HEK293T (cell line): ENCODE measurements at regions not wholly inside any gene's neighbourhood (a gene's known extent, or its start where the extent isn't known, plus 50 kb on each side); places are given as distances from the start of the nearest gene placed in this dataset.
"Not testable (repeated sequence)": the region's sequence is repeated elsewhere in the genome, so short reads cannot be mapped to it uniquely, and the experiment has no call there.

ENCODE experiments used
- CTCF ChIA-PET: fragments of 350-600 bp; formaldehyde crosslinking; extraction: SDS; loops from one replicate; lab custom pipeline; 2021; ENCODE audit warnings: antibody characterized with exemption, inconsistent platforms; lab: Yijun Ruan, JAX
- POLR2A ChIA-PET: fragments of 350-600 bp; formaldehyde crosslinking; extraction: SDS; loops from one replicate; lab custom pipeline; 2020; ENCODE audit warnings: antibody characterized with exemption, inconsistent platforms; lab: Yijun Ruan, JAX
- DNase-seq: peaks from one replicate; pipeline ENCODE4 v3.0.0; 2012; ENCODE audit warnings: mixed read lengths; ENCODE audit errors: extremely low spot score
- ARNT ChIP-seq: fragments of 450-650 bp; IDR thresholded peaks from 2 replicates; pipeline ENCODE4 v1.6.1; 2017; ENCODE audit warnings: mild to moderate bottlenecking
- BHLHE40 ChIP-seq: fragments of 450-650 bp; IDR thresholded peaks from 2 replicates; pipeline ENCODE4 v1.6.1; 2016; ENCODE audit warnings: mild to moderate bottlenecking, moderate library complexity, borderline replicate concordance
- CTBP1 ChIP-seq: fragments of 450-650 bp; IDR thresholded peaks from 2 replicates; pipeline ENCODE4 v1.6.1; 2016; ENCODE audit warnings: borderline replicate concordance
- ELF4 ChIP-seq: fragments of 450-650 bp; IDR thresholded peaks from 2 replicates; pipeline ENCODE4 v1.6.1; 2017; ENCODE audit warnings: antibody characterized with exemption
- FOXA1 ChIP-seq: fragments of 450-650 bp; IDR thresholded peaks from 2 replicates; pipeline ENCODE4 v1.6.1; 2016; ENCODE audit warnings: mild to moderate bottlenecking
- FOXK2 ChIP-seq: fragments of 450-650 bp; IDR thresholded peaks from 2 replicates; pipeline ENCODE4 v1.6.1; 2016; ENCODE audit warnings: mild to moderate bottlenecking
- FOXM1 ChIP-seq: fragments of 450-650 bp; IDR thresholded peaks from 2 replicates; pipeline ENCODE4 v1.6.1; 2017; ENCODE audit warnings: mild to moderate bottlenecking, borderline replicate concordance
- HDGF ChIP-seq: fragments of 450-650 bp; IDR thresholded peaks from 2 replicates; pipeline ENCODE4 v1.6.1; 2017; ENCODE audit warnings: antibody characterized with exemption, borderline replicate concordance
- L3MBTL2 ChIP-seq: fragments of 450-650 bp; conservative IDR thresholded peaks from 2 replicates; pipeline ENCODE4 v1.6.1; 2016; ENCODE audit warnings: mild to moderate bottlenecking
- LEF1 ChIP-seq: fragments of 450-650 bp; IDR thresholded peaks from 2 replicates; pipeline ENCODE4 v1.6.1; 2017; ENCODE audit warnings: mild to moderate bottlenecking, borderline replicate concordance
- NFRKB ChIP-seq: fragments of 450-650 bp; IDR thresholded peaks from 2 replicates; pipeline ENCODE4 v1.6.1; 2016; ENCODE audit warnings: mild to moderate bottlenecking, moderate library complexity
- SP1 ChIP-seq: fragments of 450-650 bp; IDR thresholded peaks from 2 replicates; pipeline ENCODE4 v1.6.1; 2017
- SUZ12 ChIP-seq: fragments of 450-650 bp; IDR thresholded peaks from 2 replicates; pipeline ENCODE4 v1.6.1; 2016; ENCODE audit warnings: mild to moderate bottlenecking
- TARDBP ChIP-seq: fragments of 450-650 bp; IDR thresholded peaks from 2 replicates; pipeline ENCODE4 v1.6.1; 2016
- ZNF384 ChIP-seq: fragments of 450-650 bp; IDR thresholded peaks from 2 replicates; pipeline ENCODE4 v1.6.1; 2016
- TF ChIP-seq, protein P1 (sequence below): fragments of 450-650 bp; IDR thresholded peaks from 2 replicates; pipeline ENCODE4 v1.6.1; 2016

DNA sequence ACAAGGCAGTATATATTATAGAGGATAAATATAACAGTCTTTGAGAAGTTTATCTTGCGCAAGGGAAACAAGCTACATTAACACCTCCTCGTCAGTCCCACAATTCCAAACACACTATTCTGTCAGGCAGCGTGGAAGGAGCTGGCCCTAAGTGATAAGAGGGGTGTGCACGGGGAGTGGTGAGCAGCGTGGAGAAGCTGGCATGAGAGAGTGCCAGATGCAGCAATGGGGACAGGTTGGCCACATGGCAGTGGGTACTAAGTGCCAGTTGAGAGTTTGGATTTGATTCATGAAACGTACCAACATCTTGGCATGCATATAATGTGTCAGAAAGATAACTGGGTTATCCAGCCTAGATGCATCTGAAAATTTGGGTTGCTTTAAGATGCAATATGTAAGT, 460.2 kb downstream of the ICE1 start:
- DNase-seq: no peak
- ChIA-PET POLR2A (no interaction called here), CTCF (no interaction called here)
- TF ChIP-seq FOXK2 (no peak), NFRKB (no peak), CTBP1 (no peak), SP1 (no peak), TARDBP (no peak), HDGF (no peak), LEF1 (no peak), FOXM1 (no peak), BHLHE40 (no peak), ELF4 (no peak), L3MBTL2 (no peak), SUZ12 (no peak), ZNF384 (no peak), FOXA1 (no peak), ARNT (no peak)
- TF ChIP-seq, protein P1, sequence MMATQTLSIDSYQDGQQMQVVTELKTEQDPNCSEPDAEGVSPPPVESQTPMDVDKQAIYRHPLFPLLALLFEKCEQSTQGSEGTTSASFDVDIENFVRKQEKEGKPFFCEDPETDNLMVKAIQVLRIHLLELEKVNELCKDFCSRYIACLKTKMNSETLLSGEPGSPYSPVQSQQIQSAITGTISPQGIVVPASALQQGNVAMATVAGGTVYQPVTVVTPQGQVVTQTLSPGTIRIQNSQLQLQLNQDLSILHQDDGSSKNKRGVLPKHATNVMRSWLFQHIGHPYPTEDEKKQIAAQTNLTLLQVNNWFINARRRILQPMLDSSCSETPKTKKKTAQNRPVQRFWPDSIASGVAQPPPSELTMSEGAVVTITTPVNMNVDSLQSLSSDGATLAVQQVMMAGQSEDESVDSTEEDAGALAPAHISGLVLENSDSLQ: no peak

DNA sequence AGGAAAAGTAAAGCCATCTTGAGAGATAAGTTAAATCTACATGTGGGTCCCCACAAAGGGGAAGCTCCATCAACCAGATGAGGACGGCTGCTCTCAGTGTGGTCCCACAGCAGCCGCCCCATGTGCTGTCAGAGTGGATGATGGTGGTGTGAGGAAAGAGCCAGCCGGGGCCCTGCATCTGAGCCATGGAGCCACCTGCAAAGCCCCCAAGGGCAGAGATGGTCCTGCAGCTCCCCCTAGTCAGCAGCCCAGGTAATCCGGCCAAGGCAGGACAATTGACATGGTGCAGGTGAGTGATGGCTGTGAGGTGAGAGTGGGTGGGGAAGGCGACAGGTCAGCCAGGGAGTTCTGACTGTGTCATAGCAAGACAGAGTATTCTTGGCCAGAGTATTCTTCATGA, 458.8 kb downstream of the ICE1 start:
- CTCF ChIA-PET: no interaction called here

DNA sequence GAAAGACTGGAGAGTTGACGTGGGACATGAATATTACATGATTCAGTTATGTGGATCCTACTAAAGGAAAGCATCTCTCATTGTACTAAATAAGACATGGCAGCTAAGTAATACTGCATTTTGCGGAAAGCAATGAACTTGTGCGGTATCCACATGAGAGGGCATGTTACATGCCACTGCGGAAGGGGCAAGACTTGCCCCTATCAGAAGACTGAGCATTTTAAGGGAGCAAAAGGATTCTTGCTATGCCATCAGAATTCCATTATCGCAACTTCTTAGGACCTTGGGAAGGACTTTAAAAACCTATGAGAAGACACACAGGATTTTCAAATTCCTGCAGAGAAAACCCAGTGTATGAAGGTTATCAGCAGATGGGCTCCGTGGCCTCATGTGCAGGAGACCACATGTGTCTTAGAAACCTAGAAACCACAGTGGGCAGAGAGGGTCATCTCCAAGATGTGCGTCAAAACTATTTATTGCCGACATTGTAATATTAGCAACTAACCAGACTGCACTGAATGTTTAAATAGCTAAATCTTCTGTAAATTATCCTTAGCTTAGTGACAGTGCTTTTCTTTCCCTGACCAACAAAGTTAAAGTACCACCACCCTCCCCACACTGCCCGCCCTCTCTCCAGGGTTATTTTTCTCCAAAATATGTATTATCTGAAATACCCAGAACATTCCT, 457.7 kb downstream of the ICE1 start:
- ChIA-PET POLR2A (no interaction called here), CTCF (no interaction called here)
- DNase-seq: no peak
- TF ChIP-seq FOXA1 (no peak), SP1 (no peak), CTBP1 (no peak), L3MBTL2 (no peak), FOXK2 (no peak)
- TF ChIP-seq, protein P1: no peak

More for the DNA sequence above, 458.8 kb downstream of the ICE1 start:
- POLR2A ChIA-PET: no interaction called here
- no peak for DNase-seq
- TF ChIP-seq FOXK2 (no peak), NFRKB (no peak), L3MBTL2 (no peak), ELF4 (no peak), LEF1 (no peak), CTBP1 (no peak), HDGF (no peak), FOXA1 (no peak), SUZ12 (no peak), TARDBP (no peak), BHLHE40 (no peak), SP1 (no peak)
- TF ChIP-seq, protein P1: no peak

DNA sequence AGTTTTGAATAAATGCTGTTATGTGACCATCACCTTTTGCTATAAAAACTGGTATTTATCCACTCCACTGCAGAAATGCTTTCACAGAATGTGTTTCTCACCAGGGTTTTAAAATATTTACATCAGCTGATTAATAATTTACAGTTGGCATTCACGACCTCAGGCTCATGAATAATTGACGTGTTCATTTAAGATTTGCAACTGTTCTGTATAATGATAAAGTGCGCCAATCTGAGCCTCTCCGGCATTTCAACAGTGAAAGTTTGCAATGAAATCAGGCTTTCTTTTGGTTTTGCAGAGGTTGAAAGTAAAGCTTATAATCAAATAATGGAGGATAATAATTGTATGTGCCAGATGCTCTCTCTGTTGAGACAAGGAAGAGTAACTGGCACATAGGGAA, 434.9 kb downstream of the ICE1 start:
- TF ChIP-seq CTBP1 (no peak), LEF1 (no peak), HDGF (no peak), ZNF384 (no peak), SP1 (no peak), ARNT (no peak), L3MBTL2 (no peak), BHLHE40 (no peak), TARDBP (no peak), SUZ12 (no peak), NFRKB (no peak), FOXK2 (no peak), ELF4 (no peak), FOXM1 (no peak), FOXA1 (no peak)
- TF ChIP-seq, protein P1: no peak
- ChIA-PET POLR2A (no interaction called here), CTCF (no interaction called here)
- no peak for DNase-seq

DNA sequence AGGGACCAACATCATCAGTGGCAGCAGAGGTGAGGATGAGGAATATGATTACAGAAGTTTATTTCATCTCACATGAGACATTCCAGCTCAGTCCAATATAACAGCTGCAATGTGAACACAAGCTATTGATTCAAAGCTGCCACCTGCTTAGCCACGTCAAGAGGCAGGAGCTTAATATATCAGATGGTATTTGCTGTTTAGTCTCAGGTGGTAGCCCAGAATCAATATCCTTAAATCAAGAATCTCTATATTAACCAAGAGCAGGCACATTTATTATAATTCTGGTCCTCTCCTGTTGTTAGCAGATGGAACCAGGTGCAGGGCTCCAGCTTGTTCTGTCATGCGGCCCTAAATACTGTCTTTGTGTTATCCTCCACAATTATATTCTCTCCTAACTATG, 431.6 kb downstream of the ICE1 start:
- ChIA-PET POLR2A (no interaction called here), CTCF (interaction anchor here (1.2 kb wide), 1 partner anchor 357 kb away, joined by 3 read pairs; no protein-coding TSS in a partner anchor)
- no peak for DNase-seq
- TF ChIP-seq CTBP1: no peak
- TF ChIP-seq ARNT: no peak
- TF ChIP-seq SP1: no peak
- TF ChIP-seq TARDBP: no peak
- TF ChIP-seq FOXM1: no peak
- TF ChIP-seq LEF1: no peak
- no peak for TF ChIP-seq ELF4
- no peak for TF ChIP-seq ZNF384
- TF ChIP-seq HDGF: no peak
- TF ChIP-seq SUZ12: no peak

DNA sequence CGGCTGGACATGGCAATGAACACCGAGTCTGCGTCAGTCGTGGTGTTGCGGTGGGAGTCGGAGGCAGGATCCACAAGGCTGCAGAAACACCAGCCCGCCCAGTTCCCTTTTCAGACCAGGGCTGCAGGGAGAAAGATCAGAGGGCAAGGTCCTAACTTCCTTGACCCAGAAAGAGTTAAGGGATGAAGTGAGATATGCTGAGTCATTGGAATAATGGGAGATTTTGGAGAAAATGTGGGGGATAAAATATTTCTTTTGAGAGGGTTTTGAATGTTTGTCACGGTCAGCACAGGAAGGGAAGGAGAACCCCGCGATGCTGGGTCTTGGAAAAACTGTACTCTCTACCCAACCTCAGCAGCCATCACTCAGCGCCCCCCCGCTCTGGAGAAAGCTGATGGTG, 416.0 kb downstream of the ICE1 start:
- CTCF ChIA-PET: interaction anchor here (0.9 kb wide), 1 partner anchor 112 kb away, joined by 3 read pairs; no protein-coding TSS in a partner anchor
- POLR2A ChIA-PET: no interaction called here

DNA sequence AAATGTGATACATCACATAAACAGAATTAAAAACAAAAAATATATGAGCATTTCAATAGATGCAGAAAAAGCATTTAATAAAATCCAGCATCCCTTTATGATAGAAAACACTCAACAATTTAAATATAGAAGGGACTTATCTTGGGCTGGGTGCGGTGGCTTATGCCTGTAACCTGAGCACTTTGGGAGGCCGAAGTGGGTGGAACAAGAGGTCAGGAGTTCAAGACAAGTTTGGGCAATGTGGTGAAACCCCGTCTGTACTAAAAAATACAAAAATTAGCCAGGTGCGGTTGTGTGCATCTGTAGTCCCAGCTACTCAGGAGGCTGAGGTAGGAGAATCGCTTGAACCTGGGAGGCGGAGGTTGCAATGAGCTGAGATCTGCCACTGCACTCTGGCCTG, 409.1 kb downstream of the ICE1 start:
- POLR2A ChIA-PET, DNase-seq, CTCF ChIA-PET: not testable (repeated sequence)

More for the DNA sequence above, 416.0 kb downstream of the ICE1 start:
- no peak for DNase-seq
- no peak for TF ChIP-seq ELF4
- TF ChIP-seq ARNT: no peak
- no peak for TF ChIP-seq FOXA1
- TF ChIP-seq FOXK2: no peak
- no peak for TF ChIP-seq LEF1
- TF ChIP-seq HDGF: no peak
- TF ChIP-seq, protein P1: no peak
- TF ChIP-seq FOXM1: no peak
- no peak for TF ChIP-seq SP1
- no peak for TF ChIP-seq NFRKB
